ENCODE measurements at regions not wholly inside any gene's neighbourhood (a gene's known extent, or its start where the extent isn't known, plus 50 kb on each side); places are given as distances from the start of the nearest gene placed in this dataset.

- H3K27me3 ChIP-seq, result no peaks in the 10 kb centered on the region
- H3K36me3 ChIP-seq, result no peaks in the 10 kb centered on the region
- H3K4me3 ChIP-seq, result no peak overlapping the region
- ATAC-seq (no peak), DNase-seq (no peak)
- TF ChIP-seq CTCF (IDR thresholded peaks at IDR 0.05), result no peak
- no peaks in the 10 kb centered on the region for H3K9me3 ChIP-seq
- H3K4me1 ChIP-seq, result no peaks in the 10 kb centered on the region
- H3K27ac ChIP-seq, result no peak overlapping the region
- intact Hi-C loops (cut with DNase I), result no loop called here
These were observed 1302.5 kb upstream of the TENM3 start for GRCh38 chr4:180940680-180941079.

- intact Hi-C loops (cut with DNase I), result no loop called here
- Histone ChIP-seq H3K36me3 (no peaks in the 10 kb centered on the region), H3K4me1 (no peaks in the 10 kb centered on the region), H3K9me3 (no peaks in the 10 kb centered on the region), H3K27ac (no peak overlapping the region), H3K4me3 (no peak overlapping the region), H3K27me3 (no peaks in the 10 kb centered on the region)
- ATAC-seq (no peak), DNase-seq (no peak)
- no peak for TF ChIP-seq CTCF (IDR thresholded peaks at IDR 0.05)
These were observed 1300.8 kb upstream of the TENM3 start for GRCh38 chr4:180942367-180942916.

- Histone ChIP-seq H3K4me3 (no peak overlapping the region), H3K36me3 (no peaks in the 10 kb centered on the region), H3K9me3 (no peaks in the 10 kb centered on the region), H3K27me3 (no peaks in the 10 kb centered on the region), H3K4me1 (no peaks in the 10 kb centered on the region), H3K27ac (no peak overlapping the region)
- DNase-seq, result no peak
- no peak for TF ChIP-seq CTCF (IDR thresholded peaks at IDR 0.05)
- no peak for ATAC-seq
- intact Hi-C loops (cut with DNase I), result no loop called here
These were observed 1297.0 kb upstream of the TENM3 start for GRCh38 chr4:180946188-180946587.

- peak; percentile 28 for TF ChIP-seq CTCF (IDR thresholded peaks at IDR 0.05)
- no peak for DNase-seq
- Histone ChIP-seq H3K27ac (no peak overlapping the region), H3K36me3 (no peaks in the 10 kb centered on the region), H3K9me3 (no peaks in the 10 kb centered on the region), H3K4me1 (no peaks in the 10 kb centered on the region), H3K27me3 (no peaks in the 10 kb centered on the region), H3K4me3 (no peak overlapping the region)
- intact Hi-C loops (cut with DNase I), result no loop called here
- no peak for ATAC-seq
These were observed 1295.8 kb upstream of the TENM3 start for GRCh38 chr4:180947425-180947824.

- Histone ChIP-seq H3K4me1 (no peaks in the 10 kb centered on the region), H3K36me3 (no peaks in the 10 kb centered on the region), H3K27ac (no peak overlapping the region), H3K27me3 (no peaks in the 10 kb centered on the region), H3K4me3 (no peak overlapping the region), H3K9me3 (no peaks in the 10 kb centered on the region)
- intact Hi-C loops (cut with DNase I), result no loop called here
- DNase-seq, result no peak
- no peak for ATAC-seq
- no peak for TF ChIP-seq CTCF (IDR thresholded peaks at IDR 0.05)
These were observed 1293.6 kb upstream of the TENM3 start for GRCh38 chr4:180949424-180950213.
